Bronchial epithelial cell (primary cell): ENCODE measurements at regions not wholly inside any gene's neighbourhood (a gene's known extent, or its start where the extent isn't known, plus 50 kb on each side); places are given as distances from the start of the nearest gene placed in this dataset.

Source experiments
- DNase-seq: peaks from one replicate; pipeline ENCODE4 v3.0.0-alpha.2; 2010; ENCODE audit warnings: low read depth
- FAIRE-seq: peaks from 2 replicates; lab custom pipeline; 2011; peaks lifted over from hg19 to GRCh38; lab: Jason Lieb, UNC
- H3K27me3 ChIP-seq: 2 replicates; pipeline ENCODE4 v1.5.1; 2011; ENCODE audit warnings: low read length; ENCODE audit not compliant: control insufficient read depth, insufficient read depth
- H3K36me3 ChIP-seq: 2 replicates; pipeline ENCODE4 v1.5.1; 2011; ENCODE audit warnings: low read length; ENCODE audit not compliant: control insufficient read depth, insufficient read depth
- H3K4me3 ChIP-seq: 2 replicates; pipeline ENCODE4 v1.5.1; 2011; ENCODE audit warnings: mild to moderate bottlenecking, low read depth, low read length, control low read depth
- TF ChIP-seq, protein P1 (sequence below): IDR thresholded peaks from 2 replicates; pipeline ENCODE4 v1.5.1; 2011; ENCODE audit warnings: mild to moderate bottlenecking, moderate library complexity, low read length, control low read depth, inconsistent platforms; ENCODE audit not compliant: insufficient read depth, severe bottlenecking

DNA sequence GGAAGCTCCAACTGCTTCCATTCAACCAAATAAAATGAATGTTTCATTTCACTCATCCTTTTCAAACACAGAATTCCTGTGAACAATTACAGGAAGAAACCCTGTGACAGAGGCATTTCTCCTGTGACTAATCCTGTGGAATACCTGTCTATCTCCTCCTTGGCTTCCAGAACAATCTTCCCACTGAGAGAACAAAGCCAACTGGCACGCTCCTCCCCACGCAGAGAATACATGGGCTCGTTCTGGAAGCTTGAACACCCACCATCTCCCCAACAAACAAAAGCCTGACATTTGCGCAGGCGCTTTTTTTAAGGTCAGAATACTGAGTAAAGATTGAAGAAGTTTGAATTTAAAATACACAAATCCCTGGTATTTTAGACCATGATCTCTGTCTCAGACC lies 104.7 kb upstream of the SLC66A3 start:
- H3K27me3 ChIP-seq, result no peaks in the 10 kb centered on the region
- DNase-seq (peak; percentile 18), FAIRE-seq (no peak)
- no peak overlapping the region for H3K4me3 ChIP-seq
- TF ChIP-seq, protein P1, sequence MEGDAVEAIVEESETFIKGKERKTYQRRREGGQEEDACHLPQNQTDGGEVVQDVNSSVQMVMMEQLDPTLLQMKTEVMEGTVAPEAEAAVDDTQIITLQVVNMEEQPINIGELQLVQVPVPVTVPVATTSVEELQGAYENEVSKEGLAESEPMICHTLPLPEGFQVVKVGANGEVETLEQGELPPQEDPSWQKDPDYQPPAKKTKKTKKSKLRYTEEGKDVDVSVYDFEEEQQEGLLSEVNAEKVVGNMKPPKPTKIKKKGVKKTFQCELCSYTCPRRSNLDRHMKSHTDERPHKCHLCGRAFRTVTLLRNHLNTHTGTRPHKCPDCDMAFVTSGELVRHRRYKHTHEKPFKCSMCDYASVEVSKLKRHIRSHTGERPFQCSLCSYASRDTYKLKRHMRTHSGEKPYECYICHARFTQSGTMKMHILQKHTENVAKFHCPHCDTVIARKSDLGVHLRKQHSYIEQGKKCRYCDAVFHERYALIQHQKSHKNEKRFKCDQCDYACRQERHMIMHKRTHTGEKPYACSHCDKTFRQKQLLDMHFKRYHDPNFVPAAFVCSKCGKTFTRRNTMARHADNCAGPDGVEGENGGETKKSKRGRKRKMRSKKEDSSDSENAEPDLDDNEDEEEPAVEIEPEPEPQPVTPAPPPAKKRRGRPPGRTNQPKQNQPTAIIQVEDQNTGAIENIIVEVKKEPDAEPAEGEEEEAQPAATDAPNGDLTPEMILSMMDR, result no peak
- no peaks in the 10 kb centered on the region for H3K36me3 ChIP-seq

DNA sequence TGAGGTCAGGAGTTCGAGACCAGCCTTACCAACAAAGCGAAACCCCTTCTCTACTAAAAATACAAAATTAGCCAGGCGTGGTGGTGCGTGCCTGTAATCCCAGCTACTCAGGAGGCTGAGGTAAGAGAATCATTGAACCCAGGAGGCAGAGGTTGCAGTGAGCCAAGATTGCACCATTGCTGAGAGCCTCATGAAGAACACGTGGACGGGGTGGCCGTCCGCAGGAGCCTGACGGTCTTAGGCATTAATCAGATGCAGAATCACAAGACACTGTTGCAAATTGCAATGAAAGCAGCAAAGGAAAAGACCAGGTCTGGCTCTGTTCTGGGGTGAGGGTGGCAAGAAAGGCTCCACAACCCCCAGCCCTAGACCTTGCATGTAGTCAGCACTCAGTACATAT lies 104.0 kb upstream of the SLC66A3 start:
- TF ChIP-seq, protein P1, result no peak
- Histone ChIP-seq H3K27me3 (no peaks in the 10 kb centered on the region), H3K36me3 (no peaks in the 10 kb centered on the region), H3K4me3 (no peak overlapping the region)
- no peak for FAIRE-seq
- DNase-seq, result no peak

DNA sequence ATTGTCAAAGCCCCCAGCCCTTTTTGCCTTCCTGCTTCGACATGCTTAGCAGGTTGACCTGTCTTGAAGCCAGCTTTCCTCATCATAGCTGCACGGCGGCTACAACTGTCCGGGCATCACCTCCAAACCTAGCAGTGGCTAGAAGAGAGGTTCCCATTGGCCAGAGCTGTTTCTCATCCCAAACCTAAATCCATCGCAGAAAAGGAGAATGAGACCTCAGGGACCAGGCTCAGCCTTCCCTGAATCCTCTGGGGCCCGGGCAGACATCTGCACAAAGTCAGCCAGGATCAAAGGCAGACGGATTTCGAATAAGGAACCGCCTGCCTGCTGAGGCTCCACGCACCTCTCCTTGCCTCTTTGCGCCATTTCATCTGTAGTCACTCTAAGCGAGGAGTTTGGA lies 101.7 kb upstream of the SLC66A3 start:
- H3K27me3 ChIP-seq, result peaks cover 2% of the 10 kb centered on the region
- TF ChIP-seq, protein P1, result no peak
- no peak overlapping the region for H3K4me3 ChIP-seq
- DNase-seq, result no peak
- no peaks in the 10 kb centered on the region for H3K36me3 ChIP-seq
- FAIRE-seq, result no peak

DNA sequence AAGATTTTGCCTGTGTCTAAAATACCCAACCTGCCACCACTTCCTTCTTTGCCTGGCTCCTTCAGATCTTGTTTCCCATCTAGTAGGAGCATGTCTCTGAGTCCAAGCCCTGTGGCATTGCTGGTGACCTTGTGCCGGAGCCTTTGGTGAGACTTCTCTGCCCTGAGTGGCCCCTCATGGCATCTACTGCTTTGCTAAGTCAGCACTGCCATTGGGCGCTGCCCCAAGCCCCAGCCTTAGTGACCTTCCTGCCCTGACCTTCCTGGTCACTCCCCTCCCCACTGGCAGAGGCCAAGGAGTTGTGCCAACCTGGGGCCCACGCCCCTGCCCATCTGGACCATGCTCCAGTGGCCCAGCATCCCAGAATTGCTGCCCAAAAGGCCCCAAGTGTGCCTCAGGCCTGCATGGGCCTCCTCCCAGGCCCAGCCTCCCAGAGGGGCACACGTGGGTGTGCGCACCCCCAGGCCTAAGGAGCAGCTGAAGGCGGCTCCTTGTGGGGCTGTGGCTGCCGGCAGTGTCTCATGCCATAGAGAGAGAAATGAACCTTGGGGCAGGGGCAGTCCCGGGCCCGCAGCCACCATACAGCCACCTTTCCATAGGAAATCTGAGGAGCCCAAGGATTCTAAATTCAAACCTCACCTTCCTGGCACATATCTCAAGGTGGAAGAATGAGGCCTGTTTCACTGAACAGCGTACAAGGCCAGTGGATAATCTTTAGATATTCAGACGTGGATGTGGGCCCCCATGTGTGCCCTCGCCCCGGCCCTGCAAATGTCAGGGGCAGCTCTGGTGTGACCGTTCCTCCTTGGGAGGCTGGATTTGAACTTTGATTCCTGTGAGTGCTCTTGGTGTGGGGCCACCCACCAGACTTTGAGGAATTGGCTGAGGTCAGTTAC lies 100.2 kb upstream of the SLC66A3 start:
- no peaks in the 10 kb centered on the region for H3K36me3 ChIP-seq
- no peak for FAIRE-seq
- TF ChIP-seq, protein P1, result no peak
- no peak overlapping the region for H3K4me3 ChIP-seq
- peaks cover 2% of the 10 kb centered on the region for H3K27me3 ChIP-seq
- DNase-seq, result no peak

DNA sequence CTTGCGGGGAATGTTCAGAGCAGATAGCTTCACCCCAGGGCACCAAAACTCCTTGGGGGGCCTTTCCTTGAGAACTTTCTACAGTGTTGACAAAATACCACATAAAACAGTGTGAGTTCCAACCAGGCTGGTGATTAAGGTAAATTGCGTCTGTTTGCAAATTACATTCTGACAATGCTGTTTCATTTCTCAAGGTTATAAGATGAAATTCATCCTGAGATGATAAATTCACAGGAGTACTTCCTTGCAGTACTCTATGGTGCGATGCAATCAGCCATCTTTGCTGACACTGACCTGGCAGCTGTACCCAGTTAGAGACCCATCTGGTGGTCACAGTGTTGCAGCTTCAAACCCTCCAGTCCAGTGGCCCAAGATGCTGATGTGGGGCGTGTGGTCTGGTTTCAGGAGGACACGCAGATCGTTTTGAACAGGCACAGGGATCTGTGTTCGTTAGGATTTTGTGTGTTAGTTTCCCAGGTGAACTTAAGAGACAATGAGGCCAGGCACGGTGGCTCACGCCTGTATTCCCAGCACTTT lies 99.5 kb upstream of the SLC66A3 start:
- H3K4me3 ChIP-seq, result no peak overlapping the region
- no peaks in the 10 kb centered on the region for H3K36me3 ChIP-seq
- H3K27me3 ChIP-seq, result peaks cover 2% of the 10 kb centered on the region
- DNase-seq, result no peak
- TF ChIP-seq, protein P1, result no peak
- no peak for FAIRE-seq
